ENCODE measurements at regions not wholly inside any gene's neighbourhood (a gene's known extent, or its start where the extent isn't known, plus 50 kb on each side); places are given as distances from the start of the nearest gene placed in this dataset.
"Not testable (repeated sequence)": the region's sequence is repeated elsewhere in the genome, so short reads cannot be mapped to it uniquely, and the experiment has no call there.

DNA sequence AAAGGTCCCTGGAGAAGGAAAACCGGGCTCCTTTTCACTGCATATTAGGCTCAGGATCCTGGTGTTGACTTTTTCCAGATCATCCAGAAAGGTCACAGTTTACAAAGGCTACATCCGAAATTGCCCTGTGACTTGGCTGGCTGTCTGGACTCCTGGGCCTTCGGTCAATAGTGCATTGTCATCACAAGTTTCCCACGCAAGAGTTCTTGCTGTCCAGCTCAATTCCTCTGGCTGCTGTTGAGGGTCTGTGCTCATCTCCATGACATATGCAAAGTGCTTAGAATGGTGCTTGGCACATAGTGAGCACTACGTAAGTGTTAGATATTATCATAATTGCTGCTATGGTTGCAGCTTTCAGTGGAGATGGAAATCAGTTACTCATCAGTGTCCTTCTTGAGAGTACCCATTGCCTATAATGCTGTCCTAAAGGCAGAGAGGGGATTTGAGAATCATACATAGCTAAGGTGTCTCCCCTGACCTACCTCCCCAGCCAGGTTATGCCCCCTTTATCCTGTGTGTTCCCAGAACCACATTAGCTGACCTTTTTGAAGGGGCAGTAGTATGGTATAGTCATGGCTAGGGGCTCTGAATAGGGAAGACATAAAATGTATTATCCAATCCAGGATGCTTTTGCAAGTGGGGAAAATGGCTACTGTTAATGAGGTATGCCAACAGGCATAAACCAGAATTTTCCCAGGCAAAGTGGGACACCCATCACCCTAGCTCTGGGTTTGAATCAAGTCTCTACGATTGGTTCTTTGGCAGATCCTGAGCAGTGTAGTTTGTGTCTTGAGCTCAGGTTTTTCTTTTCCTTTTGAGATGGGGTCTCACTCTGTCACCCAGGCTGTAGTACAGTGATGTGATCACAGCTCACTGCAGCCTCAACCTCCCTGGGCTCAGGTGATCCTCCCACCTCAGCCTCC, 132.0 kb upstream of the CCND2 start:
- no peak overlapping the region for H3K4me3 ChIP-seq (ENCODE audit: low read length)
- DNase-seq (ENCODE audit: low read depth, low spot score) = no peak

DNA sequence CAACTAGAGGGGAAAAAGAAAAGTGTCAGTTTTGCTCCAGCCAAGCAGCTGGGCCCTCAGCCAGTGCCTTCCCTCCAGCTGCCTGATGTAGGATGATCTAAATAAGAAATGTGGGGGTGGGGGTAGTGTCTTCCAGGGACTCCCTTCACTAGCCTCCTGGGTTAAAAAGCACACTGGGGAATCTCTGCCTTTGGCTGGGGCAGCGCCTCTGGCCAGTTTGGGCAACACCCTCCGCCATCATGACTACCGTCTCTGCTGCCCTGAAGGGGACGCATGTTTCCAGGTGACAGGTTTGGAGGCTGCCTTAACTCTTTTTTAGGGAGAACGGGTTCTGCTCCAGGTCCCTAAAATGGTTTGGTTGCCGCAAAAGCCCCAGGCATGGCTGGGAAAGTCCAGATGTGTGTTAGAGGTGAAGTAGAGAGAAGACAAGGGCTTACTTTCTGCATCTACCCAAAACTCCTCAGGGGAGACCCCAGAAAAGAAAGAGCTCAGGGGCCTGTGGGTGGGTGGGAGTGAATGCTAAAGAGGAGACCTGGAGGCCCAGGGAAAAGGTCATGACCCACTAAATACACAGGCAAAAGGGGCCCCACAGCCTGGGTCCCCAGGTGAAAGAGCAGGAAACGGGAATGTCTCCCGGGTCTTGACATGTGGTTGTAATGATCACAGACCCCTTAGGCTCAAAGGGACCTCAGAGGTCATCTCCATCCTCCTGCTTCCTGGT, 132.8 kb upstream of the CCND2 start:
- H3K4me3 ChIP-seq (ENCODE audit: low read length) = no peak overlapping the region
- DNase-seq (ENCODE audit: low read depth, low spot score) = no peak

- H3K4me3 ChIP-seq (ENCODE audit: low read length) = no peak overlapping the region
- no peak for DNase-seq (ENCODE audit: low read depth, low spot score)
These were observed 134.4 kb upstream of the CCND2 start for GRCh38 chr12:4139191-4139590.

- DNase-seq (ENCODE audit: low read depth, low spot score); H3K4me3 ChIP-seq (ENCODE audit: low read length): not testable (repeated sequence)
These were observed 135.0 kb upstream of the CCND2 start for GRCh38 chr12:4138532-4138931.

- no peak for DNase-seq (ENCODE audit: low read depth, low spot score)
- H3K4me3 ChIP-seq (ENCODE audit: low read length) = no peak overlapping the region
These were observed 135.5 kb upstream of the CCND2 start for GRCh38 chr12:4138051-4138450.

DNA sequence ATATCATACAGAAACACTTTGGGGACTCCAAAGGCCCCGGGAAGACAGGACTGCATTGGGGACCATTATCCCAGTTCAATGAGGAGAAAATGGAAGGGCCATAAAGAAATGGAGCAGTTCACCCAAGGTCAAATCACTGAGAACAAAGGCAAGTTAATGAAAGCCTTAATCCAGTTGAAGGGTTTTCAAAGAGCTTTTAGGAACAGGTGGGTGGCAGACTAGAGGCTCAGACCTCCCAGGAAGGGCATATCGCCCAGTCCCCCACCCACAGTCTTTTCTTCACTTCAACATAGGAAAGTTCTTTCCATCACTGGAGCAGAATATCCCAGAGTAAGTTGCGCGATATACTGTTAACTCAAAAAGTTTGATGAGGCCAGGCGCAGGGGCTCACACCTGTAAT, 136.1 kb upstream of the CCND2 start:
- no peak for DNase-seq (ENCODE audit: low read depth, low spot score)

DNA sequence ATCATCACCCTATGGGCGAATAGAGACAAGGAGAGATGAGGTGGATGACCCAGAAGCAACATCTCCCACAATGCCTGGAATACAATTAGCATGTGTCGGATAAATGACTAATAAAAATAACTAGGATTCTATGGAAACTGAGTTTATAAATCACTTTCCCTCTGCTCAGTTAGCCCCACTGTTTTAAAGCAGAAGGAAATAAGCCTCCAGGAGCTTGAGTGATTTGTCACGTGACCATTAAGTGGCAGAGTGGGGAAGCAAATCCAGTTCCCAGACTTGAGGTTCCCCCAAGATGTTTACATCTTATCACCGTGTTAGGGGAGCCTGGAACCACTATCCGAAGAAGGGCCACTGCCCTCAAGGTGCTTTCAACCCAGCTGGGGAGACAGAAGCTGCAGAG, 136.5 kb upstream of the CCND2 start:
- no peak overlapping the region for H3K4me3 ChIP-seq (ENCODE audit: low read length)
- DNase-seq (ENCODE audit: low read depth, low spot score) = no peak

More for the DNA sequence above, 136.1 kb upstream of the CCND2 start:
- no peak overlapping the region for H3K4me3 ChIP-seq (ENCODE audit: low read length)

- no peak overlapping the region for H3K4me3 ChIP-seq (ENCODE audit: low read length)
- no peak for DNase-seq (ENCODE audit: low read depth, low spot score)
These were observed 137.5 kb upstream of the CCND2 start for GRCh38 chr12:4135919-4136605.

GRCh38 chr12:4134448-4135263, 138.9 kb upstream of the CCND2 start:
- no peak for DNase-seq (ENCODE audit: low read depth, low spot score)
- no peak overlapping the region for H3K4me3 ChIP-seq (ENCODE audit: low read length)

DNA sequence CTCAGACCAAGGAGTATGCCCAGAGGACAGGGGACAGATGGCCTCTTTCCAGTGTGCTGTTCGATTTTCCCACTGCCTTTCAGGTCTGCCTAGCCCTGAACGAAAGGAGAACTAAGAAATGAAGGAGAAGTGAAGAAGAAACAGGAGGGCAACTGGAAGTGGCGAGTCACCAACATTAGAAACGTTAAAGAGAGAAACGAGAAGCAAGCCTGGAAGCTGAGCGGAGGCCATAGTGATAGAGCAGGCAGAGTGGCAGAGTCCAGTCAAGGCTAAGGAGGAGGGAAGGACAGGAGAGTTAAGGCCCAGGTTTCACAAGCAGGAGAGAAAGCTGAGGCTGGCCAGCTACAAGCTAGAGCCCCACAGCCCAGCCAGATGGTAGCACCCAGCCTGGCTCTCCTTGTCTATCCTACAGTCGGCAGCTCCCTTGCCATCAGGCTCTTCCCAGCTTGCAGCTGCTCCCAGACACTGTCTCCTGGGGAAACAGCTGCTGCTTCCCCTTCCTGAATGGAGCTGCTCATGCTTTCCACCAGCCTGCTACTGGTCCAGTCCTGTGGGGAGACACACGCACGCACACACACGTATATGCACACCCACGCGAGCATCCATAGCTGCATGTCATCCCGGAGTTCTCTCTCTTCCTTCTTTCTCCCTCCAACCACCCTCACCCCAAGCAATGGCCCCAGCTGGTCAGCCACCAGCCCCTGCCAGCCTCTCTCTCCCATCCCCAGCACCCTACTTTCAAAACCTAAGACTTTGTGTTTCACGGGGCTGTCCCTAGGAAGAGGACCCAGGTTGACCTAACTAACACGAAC, 139.7 kb upstream of the CCND2 start:
- no peak overlapping the region for H3K4me3 ChIP-seq (ENCODE audit: low read length)
- DNase-seq (ENCODE audit: low read depth, low spot score) = no peak

GRCh38 chr12:4133029-4133428, 140.5 kb upstream of the CCND2 start:
- DNase-seq (ENCODE audit: low read depth, low spot score) = no peak
- H3K4me3 ChIP-seq (ENCODE audit: low read length) = no peak overlapping the region

GRCh38 chr12:4121506-4122020, 152.0 kb upstream of the CCND2 start:
- no peak for DNase-seq (ENCODE audit: low read depth, low spot score)
- no peak overlapping the region for H3K4me3 ChIP-seq (ENCODE audit: low read length)

GRCh38 chr12:4120316-4120917, 153.1 kb upstream of the CCND2 start:
- no peak overlapping the region for H3K4me3 ChIP-seq (ENCODE audit: low read length)
- no peak for DNase-seq (ENCODE audit: low read depth, low spot score)

- DNase-seq (ENCODE audit: low read depth, low spot score) = no peak
- no peak overlapping the region for H3K4me3 ChIP-seq (ENCODE audit: low read length)
These were observed 154.3 kb upstream of the CCND2 start for GRCh38 chr12:4119157-4119761.

DNA sequence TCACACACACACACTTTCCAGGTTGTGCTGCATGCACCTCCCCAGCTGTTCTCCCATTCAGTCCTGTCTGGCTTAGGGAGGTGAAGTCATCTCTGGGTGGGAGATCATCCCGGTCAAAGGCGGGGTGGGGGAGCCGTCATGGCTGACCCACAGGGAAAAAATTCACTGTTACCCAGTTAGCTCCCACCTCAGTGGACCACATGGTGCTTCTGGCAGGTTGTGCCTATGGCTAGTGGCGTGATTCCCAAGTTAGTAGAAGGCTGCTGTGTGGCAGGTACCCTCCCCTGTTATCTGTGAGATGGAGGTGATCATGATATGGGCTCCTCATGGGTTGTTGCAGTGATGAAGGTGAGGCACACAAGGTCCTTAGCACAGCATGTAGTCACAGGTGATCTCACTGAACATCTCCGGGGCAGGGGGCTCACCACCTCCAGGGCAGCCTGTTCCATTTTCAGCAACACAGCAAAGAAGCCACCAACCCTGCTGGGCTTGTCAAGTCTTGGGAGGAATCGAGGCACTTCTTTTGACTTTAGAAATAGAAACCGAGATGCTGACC, 154.9 kb upstream of the CCND2 start:
- no peak for DNase-seq (ENCODE audit: low read depth, low spot score)
- H3K4me3 ChIP-seq (ENCODE audit: low read length) = no peak overlapping the region

- no peak overlapping the region for H3K4me3 ChIP-seq (ENCODE audit: low read length)
- no peak for DNase-seq (ENCODE audit: low read depth, low spot score)
These were observed 155.5 kb upstream of the CCND2 start for GRCh38 chr12:4118017-4118510.

Data from Jurkat, Clone E6-1 (cell line).